AG04450 (cell line): ENCODE measurements at regions not wholly inside any gene's neighbourhood (a gene's known extent, or its start where the extent isn't known, plus 50 kb on each side); places are given as distances from the start of the nearest gene placed in this dataset.

Source experiments
- CTCF ChIA-PET: fragments of 300-600, 350-600 bp; formaldehyde crosslinking; extraction: SDS; loops from one replicate; lab custom pipeline; 2022; ENCODE audit warnings: antibody characterized with exemption, inconsistent platforms; lab: Charles Lee
- POLR2A ChIA-PET: fragments of 350-600 bp; formaldehyde crosslinking; extraction: SDS; loops from one replicate; lab custom pipeline; 2021; ENCODE audit warnings: antibody characterized with exemption, inconsistent platforms; lab: Yijun Ruan, JAX
- DNase-seq: peaks from one replicate; pipeline ENCODE4 v3.0.0-alpha.2; 2011; ENCODE audit warnings: low read depth, low spot score
- H3K27ac ChIP-seq: one replicate; pipeline ENCODE4 v1.5.1; 2012; ENCODE audit warnings: low read depth, low read length, control low read depth
- H3K27me3 ChIP-seq: one replicate; pipeline ENCODE4 v1.6.0; 2012; ENCODE audit warnings: low read length; ENCODE audit not compliant: control insufficient read depth, insufficient read depth
- H3K4me3 ChIP-seq: 2 replicates; pipeline ENCODE4 v1.5.1; 2011; ENCODE audit warnings: mild to moderate bottlenecking, low read depth, low read length, control low read depth
- H3K9me3 ChIP-seq: 2 replicates; pipeline ENCODE4 v1.5.1; 2012; ENCODE audit warnings: low read length; ENCODE audit not compliant: control insufficient read depth, insufficient read depth
- TF ChIP-seq, protein P1 (sequence below): IDR thresholded peaks from 2 replicates; pipeline ENCODE4 v1.5.1; 2011; ENCODE audit warnings: low read depth, low read length, control low read depth, inconsistent platforms

DNA sequence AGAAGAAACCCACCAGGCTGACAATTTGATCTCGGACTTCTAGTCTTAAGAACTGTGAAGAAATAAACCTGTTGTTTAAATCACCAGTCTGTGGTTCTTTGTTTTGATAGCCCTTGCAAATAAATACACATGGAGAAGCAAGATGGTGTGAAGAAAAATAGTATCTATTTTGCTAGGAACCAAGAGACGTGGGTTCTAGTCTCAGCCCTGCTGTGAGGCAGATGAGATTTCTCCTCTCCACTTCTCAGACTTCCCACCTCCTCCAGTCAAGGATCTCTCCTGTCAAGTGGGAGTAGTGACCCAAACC lies 294.9 kb upstream of the JARID2 start:
- ChIA-PET CTCF (no interaction called here), POLR2A (no interaction called here)
- no peak for DNase-seq
- Histone ChIP-seq H3K9me3 (peaks cover 4% of the 10 kb centered on the region; the same call in 1 of the 2 replicates), H3K27me3 (no peaks in the 10 kb centered on the region), H3K27ac (no peak overlapping the region), H3K4me3 (no peak overlapping the region)
- TF ChIP-seq, protein P1, sequence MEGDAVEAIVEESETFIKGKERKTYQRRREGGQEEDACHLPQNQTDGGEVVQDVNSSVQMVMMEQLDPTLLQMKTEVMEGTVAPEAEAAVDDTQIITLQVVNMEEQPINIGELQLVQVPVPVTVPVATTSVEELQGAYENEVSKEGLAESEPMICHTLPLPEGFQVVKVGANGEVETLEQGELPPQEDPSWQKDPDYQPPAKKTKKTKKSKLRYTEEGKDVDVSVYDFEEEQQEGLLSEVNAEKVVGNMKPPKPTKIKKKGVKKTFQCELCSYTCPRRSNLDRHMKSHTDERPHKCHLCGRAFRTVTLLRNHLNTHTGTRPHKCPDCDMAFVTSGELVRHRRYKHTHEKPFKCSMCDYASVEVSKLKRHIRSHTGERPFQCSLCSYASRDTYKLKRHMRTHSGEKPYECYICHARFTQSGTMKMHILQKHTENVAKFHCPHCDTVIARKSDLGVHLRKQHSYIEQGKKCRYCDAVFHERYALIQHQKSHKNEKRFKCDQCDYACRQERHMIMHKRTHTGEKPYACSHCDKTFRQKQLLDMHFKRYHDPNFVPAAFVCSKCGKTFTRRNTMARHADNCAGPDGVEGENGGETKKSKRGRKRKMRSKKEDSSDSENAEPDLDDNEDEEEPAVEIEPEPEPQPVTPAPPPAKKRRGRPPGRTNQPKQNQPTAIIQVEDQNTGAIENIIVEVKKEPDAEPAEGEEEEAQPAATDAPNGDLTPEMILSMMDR = no peak

DNA sequence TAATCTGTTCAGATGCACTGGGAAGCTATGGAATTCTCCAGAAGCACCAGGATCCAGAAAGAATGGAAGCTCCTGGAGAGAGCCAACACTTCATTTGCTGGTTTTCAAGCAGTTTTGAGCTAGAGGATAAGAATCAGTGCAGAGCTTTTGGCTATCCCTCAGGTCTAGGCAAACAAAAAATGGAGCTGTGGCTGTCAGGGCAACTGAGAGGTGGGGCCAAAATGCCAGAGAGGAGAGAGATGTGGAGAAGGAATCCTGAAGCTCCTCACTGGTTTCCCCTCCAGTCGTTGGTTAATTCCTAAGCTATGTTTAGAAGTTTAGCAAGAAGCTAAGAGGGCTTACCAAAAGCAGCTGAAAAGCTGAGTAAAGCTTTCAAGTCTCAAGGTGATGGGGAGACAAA lies 294.2 kb upstream of the JARID2 start:
- Histone ChIP-seq H3K9me3 (peaks cover 4% of the 10 kb centered on the region; the same call in 1 of the 2 replicates), H3K27ac (no peak overlapping the region), H3K27me3 (no peaks in the 10 kb centered on the region), H3K4me3 (no peak overlapping the region)
- ChIA-PET POLR2A (interaction anchor here (0.6 kb wide), 2 partner anchors 43 to 326 kb away, joined by 3 read pairs; no protein-coding TSS in a partner anchor), CTCF (interaction anchor here (0.8 kb wide), 1 partner anchor 35 kb away, joined by 4 read pairs; no protein-coding TSS in a partner anchor)
- no peak for DNase-seq
- TF ChIP-seq, protein P1 = no peak

DNA sequence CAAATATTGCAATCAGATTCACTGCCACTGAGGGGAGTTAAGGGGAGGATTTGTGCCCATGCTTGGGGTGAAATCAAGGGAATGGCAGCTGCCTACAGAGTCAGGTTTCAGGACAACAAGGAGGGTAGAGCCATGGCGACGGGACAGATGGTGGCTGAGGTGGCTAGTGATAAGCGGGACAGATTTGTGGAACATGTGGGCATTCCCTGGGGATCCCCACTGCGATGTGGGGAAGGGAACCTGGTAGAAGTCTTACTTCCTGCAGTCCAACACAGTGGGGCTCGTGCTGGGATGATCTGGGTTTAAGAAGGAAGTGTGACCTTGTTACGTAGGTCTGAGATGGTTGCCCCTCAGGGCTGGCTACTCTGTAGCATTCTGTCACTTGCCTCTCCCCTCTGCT lies 292.0 kb upstream of the JARID2 start:
- DNase-seq = no peak
- ChIA-PET CTCF (no interaction called here), POLR2A (no interaction called here)
- Histone ChIP-seq H3K9me3 (peaks cover 4% of the 10 kb centered on the region; the same call in 1 of the 2 replicates), H3K27ac (no peak overlapping the region), H3K27me3 (no peaks in the 10 kb centered on the region), H3K4me3 (no peak overlapping the region)
- TF ChIP-seq, protein P1 = no peak

DNA sequence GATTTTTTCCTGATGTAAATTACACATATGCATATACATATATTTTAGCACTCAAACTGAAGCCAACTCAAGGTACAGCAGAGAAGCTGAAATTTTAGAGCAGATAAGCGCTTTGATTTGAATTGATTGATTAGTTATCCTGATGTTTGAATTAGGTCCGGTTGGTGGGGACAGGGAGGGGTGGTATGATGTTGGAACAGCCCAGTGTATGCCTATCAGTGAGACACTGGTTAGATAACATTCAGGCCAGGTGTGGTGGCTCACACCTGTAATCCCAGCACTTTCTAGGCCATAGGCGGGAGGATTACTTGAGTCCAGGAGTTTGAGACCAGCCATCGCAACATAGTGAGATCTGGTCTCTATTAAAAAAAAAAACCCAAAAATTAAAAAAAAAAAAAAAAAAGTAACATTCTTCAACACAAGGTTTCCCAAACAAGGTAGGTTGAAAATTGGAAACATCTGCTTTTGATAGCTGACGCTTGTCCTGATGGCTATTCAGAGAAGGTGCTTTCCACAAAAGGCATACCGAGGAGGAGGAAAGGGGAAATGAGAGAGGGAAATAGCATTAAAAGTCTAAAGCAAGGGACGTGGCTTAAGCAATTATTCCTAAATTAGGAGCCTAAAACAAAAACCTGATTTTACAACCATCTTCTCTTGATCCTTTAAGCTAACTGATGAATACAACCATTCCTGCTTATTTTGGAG lies 288.4 kb upstream of the JARID2 start:
- CTCF ChIA-PET = interaction anchor here (0.7 kb wide), 1 partner anchor 1162 kb away, joined by 9 read pairs; no protein-coding TSS in a partner anchor
- POLR2A ChIA-PET = no interaction called here
- no peak for DNase-seq
- Histone ChIP-seq H3K4me3 (no peak overlapping the region), H3K27ac (no peak overlapping the region), H3K9me3 (peaks cover 4% of the 10 kb centered on the region; the same call in 1 of the 2 replicates), H3K27me3 (no peaks in the 10 kb centered on the region)
- TF ChIP-seq, protein P1 = no peak

DNA sequence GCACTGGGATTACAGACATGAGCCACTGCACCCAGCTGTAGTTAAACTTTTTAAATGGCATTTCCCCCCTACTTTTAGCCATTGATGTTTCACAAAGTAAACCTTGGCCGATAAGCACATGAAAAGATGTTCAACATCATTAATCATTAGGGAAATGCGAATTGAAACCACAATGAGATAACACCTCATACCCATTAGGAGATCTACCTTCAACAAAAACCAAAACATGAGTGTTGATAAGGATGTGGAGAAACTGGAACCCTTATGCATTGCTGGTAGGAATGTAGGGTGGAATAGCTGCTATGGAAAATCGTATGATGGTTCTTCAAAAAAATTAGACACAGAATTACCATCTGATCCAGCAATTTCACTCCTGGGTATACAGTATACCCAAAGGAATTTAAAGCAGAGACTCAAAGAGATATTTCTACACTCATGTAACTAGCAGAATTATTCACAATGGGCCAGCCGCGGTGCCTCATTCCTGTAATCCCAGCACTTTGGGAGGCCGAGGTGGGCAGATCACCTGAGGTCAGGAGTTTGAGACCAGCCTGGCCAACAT lies 286.5 kb upstream of the JARID2 start:
- no peak overlapping the region for H3K4me3 ChIP-seq
- DNase-seq = no peak
- ChIA-PET POLR2A (no interaction called here), CTCF (no interaction called here)
- H3K27me3 ChIP-seq = no peaks in the 10 kb centered on the region
- no peak overlapping the region for H3K27ac ChIP-seq
- H3K9me3 ChIP-seq = peaks cover 4% of the 10 kb centered on the region; the same call in 1 of the 2 replicates
- TF ChIP-seq, protein P1 = no peak
